Endothelial cell of umbilical vein (primary cell): ENCODE measurements at regions not wholly inside any gene's neighbourhood (a gene's known extent, or its start where the extent isn't known, plus 50 kb on each side); places are given as distances from the start of the nearest gene placed in this dataset.

Experiments
- BruUV-seq: library from RNA; stranded (reverse); fragments of 400-500 nt; replicated peaks from 2 replicates; lab custom pipeline; 2021; lab: Mats Ljungman, UMichigan
- CTCF ChIA-PET: fragments of 300-600, 350-600 bp; sonication (Branson Sonifier 250); formaldehyde crosslinking; loops from one replicate; lab custom pipeline; 2021; ENCODE audit warnings: antibody characterized with exemption, inconsistent platforms; lab: Charles Lee
- POLR2A ChIA-PET: fragments of 300-600, 350-600 bp; sonication (Branson Sonifier 250); formaldehyde crosslinking; loops from one replicate; lab custom pipeline; 2021; ENCODE audit warnings: antibody characterized with exemption, inconsistent platforms; lab: Charles Lee
- DNase-seq: peaks from one replicate; pipeline ENCODE4 v3.0.0-alpha.2; 2011; ENCODE audit warnings: low read depth, low spot score
- FAIRE-seq: peaks from 2 replicates; lab custom pipeline; 2011; peaks lifted over from hg19 to GRCh38; lab: Jason Lieb, UNC
- H2AFZ ChIP-seq: 2 replicates; pipeline ENCODE4 v1.6.0; 2012; ENCODE audit warnings: low read depth, low read length, control low read depth, inconsistent platforms
- H3K27ac ChIP-seq: 2 replicates; pipeline ENCODE4 v1.5.1; 2011; ENCODE audit warnings: low read depth, mild to moderate bottlenecking, control low read depth, low read length, moderate library complexity; ENCODE audit not compliant: insufficient read depth
- H3K27me3 ChIP-seq, 2 experiments: 2 replicates each; pipeline versions ENCODE4 v1.6.0 to v1.6.1; 2011; ENCODE audit warnings: low read length in 2 of 2, mixed read lengths in 1 of 2; ENCODE audit not compliant: control insufficient read depth in 2 of 2, insufficient read depth in 2 of 2
- H3K36me3 ChIP-seq, 2 experiments: 2 replicates in 1 of 2; 3 replicates in 1 of 2; pipeline ENCODE4 v1.5.1; 2011; ENCODE audit warnings: low read length in 2 of 2, mild to moderate bottlenecking in 1 of 2, moderate library complexity in 1 of 2; ENCODE audit not compliant: control insufficient read depth in 2 of 2, insufficient read depth in 2 of 2; ENCODE audit errors: extremely low read depth in 1 of 2
- H3K4me1 ChIP-seq: 3 replicates; pipeline ENCODE4 v1.5.1; 2011; ENCODE audit warnings: mild to moderate bottlenecking, low read length; ENCODE audit not compliant: control insufficient read depth, insufficient read depth; ENCODE audit errors: extremely low read depth
- H3K4me2 ChIP-seq: 2 replicates; pipeline ENCODE4 v1.6.1; 2011; ENCODE audit warnings: low read length, control low read depth, mixed read lengths; ENCODE audit not compliant: insufficient read depth
- H3K4me3 ChIP-seq, 3 experiments: fragments of 200-600 bp in 1 of 3; sonication (generic), shearing (Covaris generic) in 1 of 3; replicated peaks in 1 of 3; 2 replicates each; pipeline ENCODE4 v1.5.1; 2011 to 2016; ENCODE audit warnings: control low read depth in 3 of 3, low read length in 3 of 3, mild to moderate bottlenecking in 2 of 3, inconsistent platforms in 1 of 3, low read depth in 1 of 3, moderate library complexity in 1 of 3; ENCODE audit not compliant: insufficient read depth in 1 of 3
- H3K79me2 ChIP-seq: 2 replicates; pipeline ENCODE4 v1.6.0; 2012; ENCODE audit warnings: low read length, inconsistent platforms; ENCODE audit not compliant: control insufficient read depth, insufficient read depth
- H3K9ac ChIP-seq: replicated peaks from 2 replicates; pipeline ENCODE3; 2011; ENCODE audit warnings: low read length, control low read depth; ENCODE audit not compliant: insufficient read depth; ENCODE audit errors: extremely low read depth
- H3K9me1 ChIP-seq: replicated peaks from 3 replicates; pipeline ENCODE4 v1.6.0; 2011; ENCODE audit warnings: mild to moderate bottlenecking, low read length; ENCODE audit not compliant: control insufficient read depth, insufficient read depth; ENCODE audit errors: extremely low read depth
- H3K9me3 ChIP-seq: replicated peaks from 2 replicates; pipeline ENCODE4 v1.5.1; 2012; ENCODE audit warnings: low read length, inconsistent platforms; ENCODE audit not compliant: control insufficient read depth, insufficient read depth
- H4K20me1 ChIP-seq: replicated peaks from 2 replicates; pipeline ENCODE3; 2011; ENCODE audit warnings: mild to moderate bottlenecking, low read length; ENCODE audit not compliant: control insufficient read depth, insufficient read depth; ENCODE audit errors: extremely low read depth
- CTCF ChIP-seq, 2 donors: IDR thresholded peaks; 1 replicate in 1 of 2; 2 replicates in 1 of 2; pipeline ENCODE4 v1.5.1; 2011; ENCODE audit warnings: low read length in 2 of 2, mild to moderate bottlenecking in 2 of 2, moderate library complexity in 2 of 2, control low read depth in 1 of 2, inconsistent platforms in 1 of 2, low read depth in 1 of 2; ENCODE audit not compliant: insufficient read depth in 1 of 2; ENCODE audit errors: extremely low read depth in 1 of 2
- EZH2 ChIP-seq: IDR thresholded peaks from 2 replicates; pipeline ENCODE4 v1.6.1; 2012; ENCODE audit warnings: borderline replicate concordance, low read depth, mild to moderate bottlenecking, moderate library complexity, low read length, inconsistent platforms; ENCODE audit not compliant: severe bottlenecking
- FOS ChIP-seq: IDR thresholded peaks from 2 replicates; pipeline ENCODE4 v1.6.1; 2011; ENCODE audit warnings: mild to moderate bottlenecking, low read length, moderate library complexity, borderline replicate concordance; ENCODE audit not compliant: insufficient read depth
- GATA2 ChIP-seq: IDR thresholded peaks from 2 replicates; pipeline ENCODE4 v1.7.0; 2011; ENCODE audit warnings: low read depth, mild to moderate bottlenecking, moderate library complexity, mixed read lengths, low read length; ENCODE audit not compliant: insufficient read length, insufficient read depth
- JUN ChIP-seq: IDR thresholded peaks from 2 replicates; pipeline ENCODE4 v1.6.1; 2011; ENCODE audit warnings: borderline replicate concordance, low read depth; ENCODE audit not compliant: insufficient read length, insufficient read depth
- MYC ChIP-seq: IDR thresholded peaks from one replicate; pipeline ENCODE4 v1.6.1; 2011; ENCODE audit warnings: mild to moderate bottlenecking, low read depth, low read length
- POLR2A ChIP-seq: IDR thresholded peaks from 2 replicates; pipeline ENCODE4 v1.6.1; 2012; ENCODE audit warnings: low read depth, mild to moderate bottlenecking, control low read depth, low read length
- POLR2AphosphoS5 ChIP-seq: IDR thresholded peaks from 2 replicates; pipeline ENCODE4 v1.6.1; 2012; ENCODE audit warnings: low read depth, mild to moderate bottlenecking, control low read depth, low read length, moderate library complexity; ENCODE audit not compliant: insufficient read depth
- dilution Hi-C: fragments of 300-500 bp; cut with MboI; formaldehyde crosslinking; loops from one replicate; pipeline ENCODE4 v1.15.0; 2019; ENCODE audit warnings: low sequenced_read_pairs; ENCODE audit not compliant: extremely low pct_ligation_motif_present
- intact Hi-C: fragments of 100-400 bp; cut with micrococcal nuclease; formaldehyde crosslinking; loops from one replicate; pipeline ENCODE4 v1.10.0; 2022
- TF ChIP-seq, protein P1 (sequence below): IDR thresholded peaks from 2 replicates; pipeline ENCODE4 v1.6.1; 2011; ENCODE audit not compliant: insufficient read depth, insufficient read length

DNA sequence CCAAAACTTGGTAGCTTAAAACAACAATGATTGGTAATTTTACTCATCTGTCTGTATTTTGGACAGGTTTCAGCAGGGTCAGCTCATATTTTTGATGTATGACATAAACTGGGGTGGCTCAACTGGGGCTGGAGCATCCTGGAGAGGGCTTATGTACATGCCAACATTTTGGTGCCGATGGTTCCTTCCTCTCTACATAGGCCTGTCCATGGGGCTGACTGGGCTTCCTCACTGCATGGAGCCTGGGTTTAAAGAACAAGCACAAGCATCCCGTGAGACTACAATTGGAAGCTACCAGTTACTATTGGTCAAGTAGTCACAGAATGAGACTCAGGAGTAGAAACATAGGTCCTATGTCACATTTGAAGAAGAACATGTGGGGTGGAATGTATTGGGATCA lies 95.0 kb downstream of the DDX1 start:
- CTCF ChIA-PET, result interaction anchor here (1.5 to 1.7 kb wide), 2 partner anchors 10 to 16 kb away, joined by 4 to 5 read pairs; no protein-coding TSS in a partner anchor
- Histone ChIP-seq H3K9ac (no peak overlapping the region), H3K36me3 (no peaks in the 10 kb centered on the region), H3K9me1 (no peaks in the 10 kb centered on the region), H4K20me1 (no peaks in the 10 kb centered on the region), H2AFZ (no peak overlapping the region), H3K4me1 (no peaks in the 10 kb centered on the region), H3K79me2 (no peaks in the 10 kb centered on the region), H3K27ac (no peak overlapping the region), H3K9me3 (no peaks in the 10 kb centered on the region), H3K4me3 (no peak overlapping the region), H3K27me3 (peaks cover 8% of the 10 kb centered on the region in 2 experiments), H3K4me2 (no peak overlapping the region)
- POLR2A ChIA-PET, result no interaction called here
- intact Hi-C loops (no loop called here), dilution Hi-C loops (no loop called here)
- TF ChIP-seq GATA2 (no peak), JUN (no peak), POLR2A (no peak), EZH2 (no peak), FOS (no peak)
- TF ChIP-seq, protein P1, sequence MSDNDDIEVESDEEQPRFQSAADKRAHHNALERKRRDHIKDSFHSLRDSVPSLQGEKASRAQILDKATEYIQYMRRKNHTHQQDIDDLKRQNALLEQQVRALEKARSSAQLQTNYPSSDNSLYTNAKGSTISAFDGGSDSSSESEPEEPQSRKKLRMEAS, result no peak
- FAIRE-seq (no peak), DNase-seq (no peak)
- no TSS peak for BruUV-seq

DNA sequence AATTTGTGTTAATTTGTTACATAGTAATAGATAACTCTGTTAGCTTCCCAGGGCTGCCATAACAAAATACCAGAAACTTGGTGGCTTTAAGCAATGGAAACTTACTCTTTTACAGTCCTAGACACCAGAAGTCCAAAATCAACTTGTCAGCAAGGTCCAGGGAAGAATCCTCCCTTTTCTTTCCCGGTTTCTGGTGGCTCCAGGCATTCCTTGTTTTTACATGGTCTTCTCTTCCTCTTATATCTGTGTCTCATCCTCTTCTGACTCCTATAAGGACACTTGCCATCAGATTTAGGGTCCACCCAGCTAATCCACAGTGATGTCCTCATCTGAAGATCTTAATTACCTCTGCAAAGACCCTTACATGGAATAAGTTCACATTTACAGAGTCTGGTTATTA lies 95.6 kb downstream of the DDX1 start:
- DNase-seq (no peak), FAIRE-seq (no peak)
- no peaks in the 10 kb centered on the region for H3K9me3 ChIP-seq
- ChIA-PET POLR2A (no interaction called here), CTCF (no interaction called here)
- peaks cover 8% of the 10 kb centered on the region in 2 experiments for H3K27me3 ChIP-seq
- no peak overlapping the region for H3K9ac ChIP-seq
- no peak overlapping the region for H2AFZ ChIP-seq
- H3K36me3 ChIP-seq, result no peaks in the 10 kb centered on the region
- no peaks in the 10 kb centered on the region for H3K4me1 ChIP-seq
- no peaks in the 10 kb centered on the region for H4K20me1 ChIP-seq
- TF ChIP-seq JUN, result no peak
- TF ChIP-seq MYC, result no peak
- TF ChIP-seq POLR2A, result no peak
- no peak for TF ChIP-seq GATA2
- no peak for TF ChIP-seq FOS
- TF ChIP-seq CTCF (IDR thresholded peaks at IDR 0.05; ENCODE audit: extremely low read depth in 1 of 2, insufficient read depth in 1 of 2, low read depth in 1 of 2, low read length in 2 of 2), result no peak
- TF ChIP-seq POLR2AphosphoS5, result no peak
- TF ChIP-seq EZH2, result no peak
- TF ChIP-seq, protein P1, result no peak
- H3K27ac ChIP-seq, result no peak overlapping the region
- H3K4me3 ChIP-seq, result no peak overlapping the region
- no peak overlapping the region for H3K4me2 ChIP-seq
- BruUV-seq, result no TSS peak
- intact Hi-C loops (no loop called here), dilution Hi-C loops (no loop called here)
- H3K79me2 ChIP-seq, result no peaks in the 10 kb centered on the region
- H3K9me1 ChIP-seq, result no peaks in the 10 kb centered on the region
